SK-N-MC (cell line): ENCODE measurements at regions not wholly inside any gene's neighbourhood (a gene's known extent, or its start where the extent isn't known, plus 50 kb on each side); places are given as distances from the start of the nearest gene placed in this dataset.

Source experiments
- EZH2 ChIP-seq: fragments of 200-600 bp; sonication (generic); IDR thresholded peaks from one replicate; pipeline ENCODE4 v1.6.1; 2017; ENCODE audit warnings: antibody characterized with exemption
- POLR2AphosphoS5 ChIP-seq: IDR thresholded peaks from 2 replicates; pipeline ENCODE4 v1.6.1; 2012; ENCODE audit warnings: mild to moderate bottlenecking, low read depth, low read length, borderline replicate concordance

GRCh38 chr13:39279077-39279476 lies 240.8 kb downstream of the NHLRC3 start:
- TF ChIP-seq POLR2AphosphoS5 (no peak), EZH2 (no peak)
